GM21367 (cell line): ENCODE measurements at regions not wholly inside any gene's neighbourhood (a gene's known extent, or its start where the extent isn't known, plus 50 kb on each side); places are given as distances from the start of the nearest gene placed in this dataset.

ENCODE experiments used
- ATAC-seq: cut with Tn5 transposase; IDR thresholded peaks from one replicate; pipeline ENCODE4 v1.9.1; 2021; ENCODE audit not compliant: unreplicated experiment

DNA sequence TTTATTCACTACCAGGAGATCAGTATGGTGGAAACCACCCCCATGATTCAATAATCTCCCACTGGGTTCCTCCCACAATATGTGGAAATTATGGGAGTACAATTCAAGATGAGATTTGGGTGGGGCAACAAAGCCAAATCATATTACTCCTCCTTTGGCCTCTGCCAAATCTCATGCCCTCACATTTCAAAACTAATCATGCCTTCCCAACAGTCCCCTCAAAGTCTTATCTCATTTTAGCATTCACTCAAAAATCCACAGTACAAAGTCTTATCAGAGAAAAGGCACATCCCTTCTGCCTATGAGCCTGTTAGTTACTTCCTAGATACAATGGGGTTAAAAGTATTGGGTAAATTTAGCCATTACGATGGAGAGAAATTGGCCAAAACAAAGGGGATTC is 989.5 kb upstream of the CNTNAP5 start:
- ATAC-seq, result no peak

DNA sequence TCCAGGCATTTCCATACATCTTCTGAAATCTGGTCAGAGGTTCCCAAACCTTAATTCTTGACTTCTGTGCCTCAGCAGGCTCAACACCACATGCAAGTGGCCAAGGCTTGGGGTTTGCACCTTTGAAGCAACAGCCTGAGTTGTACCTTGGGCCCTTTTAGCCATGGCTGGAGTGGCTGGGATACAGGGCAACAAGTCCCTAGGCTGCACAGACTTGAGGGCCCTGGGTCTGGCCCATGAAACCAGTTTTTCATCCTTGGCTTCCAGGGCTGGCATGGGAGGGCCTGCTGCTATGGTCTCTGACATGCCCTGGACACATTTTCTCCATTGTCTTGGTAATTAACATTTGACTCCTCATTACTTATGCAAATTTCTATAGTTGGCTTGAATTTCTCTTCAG is 988.8 kb upstream of the CNTNAP5 start:
- ATAC-seq, result no peak

DNA sequence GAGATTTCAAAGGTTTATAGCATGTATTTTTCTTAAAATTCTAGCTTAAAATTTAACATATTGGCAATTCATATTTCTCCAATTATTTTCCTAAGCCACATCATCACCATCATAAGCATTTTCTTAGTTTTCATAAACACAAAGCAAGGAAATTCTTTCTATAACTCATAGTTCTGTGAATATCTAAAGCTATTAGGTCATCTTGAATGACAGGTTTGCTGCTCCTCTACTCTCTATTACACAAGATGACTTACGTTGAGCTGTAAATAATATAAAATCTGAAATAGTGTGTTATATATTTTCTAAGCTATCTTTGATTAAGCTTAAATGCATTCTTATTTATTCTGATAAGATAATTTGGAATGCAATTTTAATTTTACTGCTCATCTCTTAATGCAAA is 984.6 kb upstream of the CNTNAP5 start:
- no peak for ATAC-seq

DNA sequence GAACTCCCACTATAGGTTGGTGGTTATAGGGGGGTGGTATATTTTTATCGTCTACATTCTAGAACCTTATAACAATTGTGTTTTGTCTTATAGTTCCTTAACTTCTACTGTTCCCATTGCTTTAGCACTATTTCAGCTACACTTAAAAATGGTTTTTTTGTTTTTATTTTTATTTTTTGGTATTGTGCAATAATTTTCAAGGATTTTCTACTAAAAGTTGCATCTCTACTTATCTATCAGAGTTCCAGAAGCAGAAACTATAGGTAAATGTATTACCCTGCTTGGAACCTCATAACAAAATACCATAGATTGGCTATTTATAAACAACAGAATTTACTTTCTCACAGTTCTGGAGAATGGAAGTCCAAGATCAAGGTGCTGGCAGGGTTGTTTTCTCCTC is 981.6 kb upstream of the CNTNAP5 start:
- ATAC-seq, result no peak

DNA sequence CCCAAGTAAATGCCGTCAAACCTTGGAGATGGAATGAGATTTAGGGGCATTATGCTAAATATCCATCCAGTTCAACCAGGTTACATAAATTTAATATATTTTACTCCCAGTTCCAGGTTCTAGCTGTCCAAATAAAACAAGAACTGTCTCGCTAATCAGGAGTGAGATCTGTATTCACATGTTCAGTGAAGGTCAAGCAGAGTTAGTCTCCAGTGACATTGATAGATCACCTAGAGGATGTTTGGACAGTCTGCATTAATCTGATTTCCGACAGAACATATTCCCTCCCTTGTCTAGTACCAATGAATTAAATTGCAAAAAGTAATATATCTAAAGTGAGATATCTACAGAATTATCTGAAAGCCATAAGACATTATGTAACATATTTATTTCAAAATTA is 979.4 kb upstream of the CNTNAP5 start:
- no peak for ATAC-seq

DNA sequence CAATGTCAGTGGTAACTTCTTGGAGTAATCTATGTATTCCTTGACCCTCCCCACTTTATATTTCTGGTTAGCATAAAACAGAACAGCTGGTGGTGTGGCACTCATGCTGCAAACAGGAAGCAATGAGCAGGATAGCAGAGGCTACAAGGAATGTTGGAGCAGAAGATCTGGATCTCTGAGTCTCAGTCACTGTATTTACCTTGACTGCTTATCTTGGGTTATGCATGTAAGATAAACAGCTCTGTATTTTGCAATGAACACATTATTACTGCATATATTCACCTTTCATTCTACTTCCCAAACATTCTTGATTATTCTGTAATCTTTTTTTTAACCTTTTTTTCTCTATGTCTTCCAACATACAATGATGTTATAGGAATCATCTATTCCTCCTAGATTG is 977.9 kb upstream of the CNTNAP5 start:
- no peak for ATAC-seq

DNA sequence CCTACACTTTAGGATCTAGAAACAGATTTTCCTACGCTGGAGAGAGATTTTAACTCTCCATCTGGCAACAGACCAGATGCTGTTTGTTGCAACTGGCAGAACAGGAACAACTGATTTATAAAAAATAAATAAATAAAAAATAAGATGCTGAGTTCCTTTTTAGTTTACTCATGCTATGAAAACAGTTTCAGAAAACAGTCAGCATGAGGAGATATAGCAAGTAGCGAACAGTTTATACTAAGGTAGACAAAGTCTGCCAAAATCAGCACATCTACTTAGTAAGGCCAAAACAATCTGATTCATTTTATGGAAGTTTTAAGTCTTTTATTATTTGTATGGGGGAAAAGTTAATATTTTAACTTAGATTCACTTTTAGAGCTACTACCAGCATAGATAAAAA is 974.0 kb upstream of the CNTNAP5 start:
- ATAC-seq, result no peak

DNA sequence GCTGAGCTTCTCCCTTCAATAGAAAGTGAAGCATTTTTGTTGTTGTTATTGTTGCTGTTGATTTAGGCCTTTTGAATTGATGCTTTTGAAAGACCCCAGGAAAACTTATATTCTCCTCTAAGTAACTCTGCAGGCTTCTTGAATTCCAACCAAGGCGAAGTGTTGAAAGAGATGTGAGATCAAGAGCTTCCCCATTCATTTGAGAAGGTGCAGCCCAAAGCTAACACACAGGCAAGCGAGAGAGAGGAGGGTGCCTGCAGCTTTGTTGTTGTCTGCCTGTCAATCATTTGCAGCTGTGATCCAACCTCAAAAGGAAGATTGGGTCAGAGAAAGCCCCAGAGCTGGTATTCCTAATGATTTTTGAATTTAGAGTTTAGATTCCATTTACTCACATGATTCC is 963.6 kb upstream of the CNTNAP5 start:
- no peak for ATAC-seq

DNA sequence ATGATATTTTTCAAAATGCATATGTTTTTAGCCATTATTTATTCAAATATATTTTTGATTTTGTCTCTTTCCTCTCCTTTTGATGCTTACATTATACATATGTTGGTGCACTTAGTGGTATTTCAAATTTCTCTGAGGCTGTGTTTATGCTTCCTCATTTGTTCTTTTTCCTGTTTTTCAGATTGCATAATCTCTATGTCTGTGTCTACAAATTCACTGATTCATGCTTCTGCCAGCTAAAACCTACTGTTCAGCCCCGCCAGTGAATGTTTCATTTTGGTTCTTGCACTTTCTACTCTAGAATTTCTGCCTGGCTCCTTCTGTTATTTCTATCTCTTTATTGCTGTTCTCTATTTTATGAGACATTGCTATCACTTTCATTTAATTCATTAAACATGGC is 951.7 kb upstream of the CNTNAP5 start:
- no peak for ATAC-seq

DNA sequence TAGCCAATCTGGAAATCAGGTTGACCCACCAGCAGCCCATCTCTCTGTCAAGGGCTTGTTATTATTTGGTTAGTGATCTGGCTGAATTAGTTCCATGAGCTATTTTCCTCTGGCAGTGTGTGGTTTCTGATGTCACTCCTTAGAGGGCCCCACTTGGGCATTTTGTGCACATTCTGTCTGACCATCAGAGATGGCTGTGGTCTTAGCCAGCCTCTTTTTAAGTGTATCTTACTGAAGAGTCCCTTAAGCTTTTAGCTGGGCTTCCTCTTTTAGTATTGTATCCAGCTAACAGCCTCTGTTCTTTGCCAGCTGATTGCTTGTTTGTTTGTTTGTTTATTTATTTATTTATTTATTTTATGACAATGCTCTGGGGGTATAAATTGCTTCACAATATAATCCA is 951.1 kb upstream of the CNTNAP5 start:
- no peak for ATAC-seq

DNA sequence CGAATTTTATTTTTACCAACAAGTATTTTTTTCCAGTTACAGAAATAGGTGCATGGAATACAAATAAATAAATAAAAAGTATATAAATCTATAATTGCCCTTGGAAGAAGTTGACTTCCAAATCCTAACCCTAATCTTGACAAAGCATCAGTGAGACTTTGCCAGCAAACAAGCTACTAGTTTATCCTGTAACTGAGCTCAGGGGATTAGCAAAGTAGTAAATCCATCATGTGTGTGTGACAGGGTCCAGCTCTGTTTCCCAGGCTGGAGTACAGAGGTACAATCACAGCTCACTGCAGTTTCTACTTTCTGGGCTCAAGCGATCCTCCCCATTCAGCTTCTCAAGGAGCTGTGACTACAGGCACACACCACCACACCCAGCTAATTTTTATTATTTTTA is 948.0 kb upstream of the CNTNAP5 start:
- ATAC-seq, result no peak

DNA sequence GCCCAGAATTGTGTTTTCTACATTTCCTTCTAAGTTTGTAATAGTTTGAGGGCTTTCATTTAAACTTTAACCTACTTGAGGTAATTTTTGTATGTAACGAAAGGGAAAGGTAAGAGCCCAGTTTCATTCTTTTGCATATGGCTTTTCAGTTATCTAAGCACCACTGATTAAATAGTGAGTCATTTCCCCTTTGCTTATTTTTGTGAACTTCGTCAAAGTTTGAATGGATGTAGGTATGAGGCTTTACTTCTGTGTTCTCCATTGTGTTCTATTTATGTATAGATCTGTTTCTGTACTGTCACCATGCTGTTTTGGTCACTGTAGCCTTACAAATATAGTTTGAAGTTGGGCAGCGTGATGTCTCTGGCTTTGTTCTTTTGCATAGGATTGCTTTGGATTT is 944.8 kb upstream of the CNTNAP5 start:
- no peak for ATAC-seq

DNA sequence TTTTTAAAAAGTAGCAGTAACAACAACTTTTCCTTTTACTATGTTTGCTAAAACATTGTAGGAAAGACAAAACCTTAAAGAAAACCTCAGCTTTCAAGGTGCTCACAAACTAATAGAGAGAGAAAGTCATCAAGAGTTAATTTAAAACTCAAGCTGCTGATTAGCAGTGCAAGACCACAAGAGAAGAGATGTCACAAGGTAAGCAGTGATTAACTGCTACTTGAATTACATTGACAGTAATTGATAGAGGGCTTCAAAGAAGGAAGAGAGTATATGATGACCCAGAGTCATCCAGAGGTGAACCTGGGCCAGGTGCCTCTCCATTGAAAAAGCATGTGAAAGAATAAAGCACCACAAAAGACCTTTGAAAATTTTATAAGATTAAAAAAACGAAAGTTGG is 939.6 kb upstream of the CNTNAP5 start:
- ATAC-seq, result no peak

DNA sequence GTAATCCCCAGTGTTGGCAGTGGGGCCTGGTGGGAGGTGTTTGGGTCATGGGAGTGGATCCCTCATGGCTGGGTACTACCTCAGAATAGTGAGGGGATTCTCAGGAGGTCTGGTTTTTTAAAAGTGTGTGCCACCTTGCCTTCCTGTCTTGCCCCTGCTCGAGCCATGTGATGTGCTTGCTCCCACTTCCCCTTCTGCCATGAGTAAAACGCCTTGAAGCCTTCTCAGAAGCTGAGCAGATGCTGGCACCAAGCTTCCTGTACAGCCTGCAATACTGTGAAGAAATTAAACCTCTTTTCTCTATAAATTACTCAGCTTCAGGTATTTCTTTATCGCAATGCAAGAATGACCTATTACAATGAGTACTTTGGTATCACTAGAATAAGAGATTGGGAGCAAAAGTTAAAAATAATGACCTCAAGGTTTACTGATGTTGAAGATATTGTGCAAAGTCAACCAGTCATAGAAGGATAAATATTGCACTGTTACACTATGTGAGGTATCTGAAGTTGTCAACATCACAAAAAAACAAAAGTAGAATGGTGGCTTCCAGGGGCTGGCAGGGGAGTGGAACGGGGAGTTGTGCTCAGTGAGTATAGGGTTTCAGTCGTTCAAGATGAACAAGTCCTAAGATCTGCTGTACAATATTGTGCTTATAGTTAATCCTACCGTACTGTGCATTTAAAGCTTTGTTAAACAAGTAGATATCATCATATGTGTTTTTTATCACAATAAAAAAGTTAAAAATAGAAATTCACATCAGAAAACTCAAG is 938.3 kb upstream of the CNTNAP5 start:
- ATAC-seq, result no peak

DNA sequence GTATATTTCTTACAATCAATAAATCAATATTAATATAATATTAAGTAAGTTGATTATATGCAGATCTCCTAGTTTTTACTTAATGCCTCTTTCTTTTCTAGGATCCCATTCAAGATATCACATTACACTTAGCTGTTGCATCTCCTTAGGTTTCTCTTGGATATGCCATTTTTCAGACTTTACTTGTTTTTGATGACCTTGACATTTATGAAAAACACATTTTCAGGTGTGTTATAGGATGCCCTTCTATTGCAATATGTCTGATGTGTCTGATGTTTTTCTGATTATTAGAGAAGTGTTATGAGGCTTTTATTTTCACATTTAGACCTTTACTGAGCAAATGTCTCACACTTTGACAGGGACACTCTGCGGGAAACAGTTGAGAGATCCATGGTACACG is 933.6 kb upstream of the CNTNAP5 start:
- no peak for ATAC-seq

DNA sequence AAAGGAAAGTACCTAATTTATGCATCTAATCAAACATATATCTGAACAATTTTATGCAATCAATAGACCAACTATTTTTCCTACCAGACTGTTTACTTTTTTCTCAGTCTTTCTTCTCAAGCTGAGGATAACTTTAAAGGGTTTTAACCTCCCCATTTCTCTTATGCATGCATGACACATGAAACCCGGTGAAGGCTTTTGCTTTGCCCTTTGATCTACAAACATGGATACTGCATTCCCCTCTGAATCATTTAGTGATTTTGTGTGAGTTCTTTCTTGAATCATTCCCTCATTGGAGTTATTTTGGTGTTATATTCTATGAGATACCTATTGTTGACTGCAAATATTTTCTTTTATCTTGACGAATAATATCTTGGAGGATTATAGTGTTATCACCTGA is 931.9 kb upstream of the CNTNAP5 start:
- ATAC-seq, result no peak

DNA sequence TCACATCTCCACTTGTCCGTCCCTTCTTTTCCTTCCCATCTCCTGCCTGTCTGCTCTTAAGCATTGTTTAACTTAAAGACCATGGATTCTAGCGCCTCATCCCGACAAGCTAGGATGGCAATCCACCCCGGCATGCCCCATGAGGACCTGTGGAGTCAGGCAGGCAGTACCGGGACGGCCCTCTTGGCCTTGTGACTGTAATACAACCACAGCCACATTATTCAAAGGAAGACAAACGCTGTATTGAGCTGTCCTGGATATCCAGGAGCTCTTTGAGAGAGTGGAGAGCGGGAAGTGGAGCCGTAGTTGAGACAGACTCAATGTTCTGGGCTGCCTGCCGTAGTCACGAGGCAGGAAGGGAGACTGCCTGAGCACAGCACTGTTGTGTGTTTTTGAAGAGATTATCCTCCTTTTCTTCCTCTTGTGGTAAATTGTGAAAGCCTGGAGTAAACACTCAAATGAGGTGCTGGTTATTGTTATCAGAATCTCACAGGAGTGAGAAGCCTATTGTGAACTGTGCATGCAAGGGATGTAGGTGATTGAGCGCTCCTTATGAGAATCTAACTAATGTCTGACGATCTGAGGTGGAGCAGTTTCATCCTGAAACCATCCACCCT is 929.8 kb upstream of the CNTNAP5 start:
- no peak for ATAC-seq

DNA sequence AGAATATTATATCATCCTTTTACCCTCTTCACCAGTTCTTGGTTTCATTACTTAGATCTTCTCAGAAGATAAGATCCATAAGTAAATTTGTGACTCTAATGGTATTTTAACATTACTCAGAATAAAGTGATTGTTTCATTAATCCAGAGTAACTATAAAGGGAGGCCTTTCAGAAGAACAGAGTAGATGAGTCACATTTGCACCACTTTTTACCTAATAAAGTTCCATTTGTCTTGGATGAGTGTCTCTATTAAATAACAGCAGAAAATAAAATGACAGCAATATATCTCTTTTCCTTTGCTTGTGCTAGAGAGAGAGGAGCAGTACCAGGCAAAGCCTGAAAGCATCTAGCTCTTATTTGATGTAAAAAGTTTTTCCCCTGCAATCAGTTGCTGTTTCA is 926.5 kb upstream of the CNTNAP5 start:
- ATAC-seq, result no peak

DNA sequence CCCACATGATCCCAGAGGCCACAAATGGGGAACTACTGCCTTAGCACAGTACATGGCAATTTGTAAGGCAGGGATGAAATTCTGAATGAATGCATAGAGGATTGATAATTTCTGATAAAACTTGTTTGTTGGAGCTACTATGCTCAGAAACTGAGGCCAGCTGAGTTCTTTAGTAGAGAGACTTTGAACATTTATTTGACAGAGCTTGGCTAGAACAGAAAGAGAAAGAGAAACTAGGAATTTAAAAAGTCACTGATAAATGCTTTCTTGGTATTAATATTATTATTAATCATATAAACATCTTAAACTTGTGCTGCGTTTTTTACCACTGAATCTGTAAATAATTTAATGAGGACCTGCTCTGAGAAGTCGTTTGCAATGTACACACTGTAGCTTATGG is 923.7 kb upstream of the CNTNAP5 start:
- ATAC-seq, result no peak

DNA sequence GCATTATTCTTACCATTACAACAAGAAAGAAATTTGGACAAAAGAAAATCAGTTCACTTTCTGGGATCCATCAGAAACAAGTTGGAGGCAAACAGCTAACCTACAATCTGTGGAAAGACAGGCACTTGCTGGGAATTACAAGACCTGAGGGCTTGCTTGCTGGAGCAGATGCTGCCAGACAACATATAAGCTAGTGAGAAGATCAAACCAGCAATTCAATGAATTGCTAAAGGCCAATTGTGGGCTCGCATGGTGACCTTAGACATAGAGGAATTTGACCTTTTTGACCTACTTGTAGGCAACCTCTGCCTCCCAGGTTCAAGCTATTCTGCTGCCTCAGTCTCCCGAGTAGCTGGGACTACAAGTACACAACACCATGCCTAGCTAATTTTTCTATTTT is 921.2 kb upstream of the CNTNAP5 start:
- ATAC-seq, result no peak

DNA sequence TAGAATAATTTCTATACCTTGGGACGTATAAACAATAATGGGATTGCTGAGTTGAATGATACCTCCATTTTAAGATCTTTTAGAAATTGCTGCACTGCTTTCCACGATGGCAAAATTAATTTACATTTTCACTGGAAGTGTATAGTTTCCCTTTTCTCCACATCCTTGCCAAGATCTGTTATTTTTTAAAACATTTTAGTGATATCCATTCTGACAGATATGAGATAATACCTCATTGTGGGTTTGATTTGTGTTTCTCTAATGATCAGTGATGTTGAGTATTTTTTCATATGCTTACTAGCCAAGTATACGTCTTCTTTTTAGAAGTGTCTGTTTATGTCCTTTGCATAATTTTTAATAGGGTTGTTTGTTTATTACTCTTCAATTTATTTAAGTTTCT is 908.5 kb upstream of the CNTNAP5 start:
- no peak for ATAC-seq

DNA sequence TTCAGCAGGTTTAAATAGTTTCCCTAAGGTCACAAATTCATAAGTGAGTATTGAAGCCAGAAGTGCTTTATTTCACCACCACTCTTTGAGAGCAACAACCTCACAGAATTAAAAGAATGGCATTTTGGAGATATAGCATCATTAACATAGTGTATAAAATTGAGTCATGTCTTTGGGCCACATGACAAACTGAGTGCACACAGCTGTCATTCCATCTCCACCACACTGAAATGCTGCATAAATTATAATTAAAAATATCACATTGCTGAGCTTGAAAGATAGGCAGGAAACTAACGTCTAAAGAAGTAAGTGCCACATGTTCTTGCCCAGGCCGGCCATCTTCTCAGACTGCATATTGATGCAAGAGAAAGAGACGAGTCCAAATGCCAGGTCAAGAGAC is 897.9 kb upstream of the CNTNAP5 start:
- ATAC-seq, result no peak

DNA sequence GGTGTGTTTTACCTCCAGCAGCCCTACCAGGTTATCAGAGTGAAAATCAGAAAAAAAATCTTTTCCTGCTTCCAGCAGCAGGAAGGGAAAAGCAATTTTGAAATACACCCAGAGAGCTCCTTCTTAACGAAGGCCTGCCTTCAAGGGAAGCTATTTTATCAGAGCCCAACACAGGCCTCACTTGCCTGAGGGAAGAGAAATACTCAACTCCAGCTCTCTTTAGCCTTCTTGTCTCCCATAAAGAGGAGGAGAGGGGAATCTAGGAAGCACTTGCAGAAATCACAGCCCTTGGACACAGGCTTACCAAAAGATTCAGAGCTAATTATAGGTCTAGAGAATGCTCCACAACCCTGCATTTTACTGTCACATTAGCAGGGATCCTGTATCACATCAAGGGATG is 896.1 kb upstream of the CNTNAP5 start:
- ATAC-seq, result no peak
